Neural progenitor cell (in vitro differentiated cells): ENCODE measurements at regions not wholly inside any gene's neighbourhood (a gene's known extent, or its start where the extent isn't known, plus 50 kb on each side); places are given as distances from the start of the nearest gene placed in this dataset.

Source experiments
- DNase-seq: peaks from one replicate; pipeline ENCODE4 v3.0.0-alpha.2; 2016; ENCODE audit warnings: low spot score
- H2AFZ ChIP-seq: fragments of 200-600 bp; sonication (generic); replicated peaks from 2 replicates; pipeline ENCODE4 v1.6.1; 2016; ENCODE audit warnings: antibody characterized with exemption
- H3F3A ChIP-seq: fragments of 200-600 bp; sonication (generic); 2 replicates; pipeline ENCODE4 v1.6.1; 2016; ENCODE audit warnings: antibody characterized with exemption, low read depth
- H3K27ac ChIP-seq: fragments of 200-600 bp; sonication (generic); 2 replicates; pipeline ENCODE4 v1.5.1; 2016; ENCODE audit warnings: mild to moderate bottlenecking
- H3K27me3 ChIP-seq: fragments of 200-600 bp; sonication (generic); 2 replicates; pipeline ENCODE4 v1.6.1; 2016; ENCODE audit warnings: mild to moderate bottlenecking, moderate library complexity
- H3K36me3 ChIP-seq: fragments of 200-600 bp; sonication (generic); 2 replicates; pipeline ENCODE4 v1.5.1; 2016
- H3K4me1 ChIP-seq: fragments of 200-600 bp; sonication (generic); 2 replicates; pipeline ENCODE4 v1.6.1; 2016; ENCODE audit warnings: mixed run types
- H3K4me2 ChIP-seq: fragments of 200-600 bp; sonication (generic); 2 replicates; pipeline ENCODE4 v1.6.1; 2016
- H3K4me3 ChIP-seq: fragments of 200-600 bp; sonication (generic); 2 replicates; pipeline ENCODE4 v1.5.1; 2016
- H3K79me2 ChIP-seq: fragments of 200-600 bp; sonication (generic); 2 replicates; pipeline ENCODE4 v1.6.1; 2016; ENCODE audit warnings: low read depth
- H3K9ac ChIP-seq: fragments of 200-600 bp; sonication (generic); 2 replicates; pipeline ENCODE4 v1.6.1; 2016
- H3K9me3 ChIP-seq: fragments of 200-600 bp; sonication (generic); 2 replicates; pipeline ENCODE4 v1.5.1; 2016; ENCODE audit warnings: low read depth
- H4K20me1 ChIP-seq: fragments of 200-600 bp; sonication (generic); 2 replicates; pipeline ENCODE4 v1.6.1; 2016; ENCODE audit warnings: low read depth
- H3K27ac Mint-ChIP-seq: 3 replicates; pipeline ENCODE4 v1.8.0; 2021; ENCODE audit warnings: mixed read lengths
- H3K27me3 Mint-ChIP-seq: 2 replicates; pipeline ENCODE4 v1.8.0; 2022; ENCODE audit warnings: low read depth, mild to moderate bottlenecking, inconsistent platforms, moderate library complexity, mixed read lengths; ENCODE audit not compliant: insufficient read depth
- H3K36me3 Mint-ChIP-seq: 3 replicates; pipeline ENCODE4 v1.8.0; 2021; ENCODE audit warnings: mixed read lengths
- H3K4me1 Mint-ChIP-seq: 3 replicates; pipeline ENCODE4 v1.8.0; 2021; ENCODE audit warnings: mixed read lengths
- H3K4me3 Mint-ChIP-seq: 3 replicates; pipeline ENCODE4 v1.8.0; 2021; ENCODE audit warnings: mild to moderate bottlenecking, moderate library complexity, mixed read lengths
- H3K9me3 Mint-ChIP-seq: 3 replicates; pipeline ENCODE4 v1.8.0; 2020; ENCODE audit warnings: mixed read lengths
- CTCF ChIP-seq: fragments of 200-600 bp; sonication (generic); IDR thresholded peaks from 2 replicates; pipeline ENCODE4 v1.5.1; 2017; ENCODE audit warnings: antibody characterized with exemption, mild to moderate bottlenecking
- EZH2 ChIP-seq: fragments of 200-600 bp; sonication (generic); IDR thresholded peaks from 2 replicates; pipeline ENCODE4 v1.6.1; 2017; ENCODE audit warnings: antibody characterized with exemption, mild to moderate bottlenecking, moderate library complexity
- EZH2phosphoT487 ChIP-seq: fragments of 200-600 bp; sonication (generic); IDR thresholded peaks from 2 replicates; pipeline ENCODE4 v1.6.1; 2017; ENCODE audit warnings: antibody characterized with exemption

GRCh38 chr14:22412926-22413411, 176.1 kb downstream of the DAD1 start:
- Mint-ChIP-seq H3K27ac (peak overlapping the region; percentile 82), H3K36me3 (no peaks in the 10 kb centered on the region), H3K4me3 (peak overlapping the region; percentile 54), H3K4me1 (peaks cover 64% of the 10 kb centered on the region), H3K27me3 (peaks cover 24% of the 10 kb centered on the region), H3K9me3 (peaks cover 3% of the 10 kb centered on the region)
- H3K4me2 ChIP-seq = peak overlapping the region; percentile 63
- H3K9ac ChIP-seq = no peak overlapping the region
- H3K4me3 ChIP-seq = no peak overlapping the region
- DNase-seq = peak; percentile 70
- H3K27ac ChIP-seq = peak overlapping the region; percentile 32
- no peaks in the 10 kb centered on the region for H3K36me3 ChIP-seq
- no peaks in the 10 kb centered on the region for H3K79me2 ChIP-seq
- no peaks in the 10 kb centered on the region for H3K9me3 ChIP-seq
- H4K20me1 ChIP-seq = no peaks in the 10 kb centered on the region
- H3F3A ChIP-seq = peaks cover 10% of the 10 kb centered on the region
- H2AFZ ChIP-seq = no peak overlapping the region
- H3K27me3 ChIP-seq = no peaks in the 10 kb centered on the region
- H3K4me1 ChIP-seq = peaks cover 66% of the 10 kb centered on the region
- TF ChIP-seq EZH2phosphoT487 (no peak), CTCF (peak; percentile 18)

- Histone ChIP-seq H3K36me3 (no peaks in the 10 kb centered on the region), H3F3A (peaks cover 10% of the 10 kb centered on the region), H3K4me1 (peaks cover 60% of the 10 kb centered on the region), H3K27me3 (no peaks in the 10 kb centered on the region), H2AFZ (no peak overlapping the region), H3K79me2 (no peaks in the 10 kb centered on the region), H3K4me3 (no peak overlapping the region), H3K9me3 (no peaks in the 10 kb centered on the region), H3K9ac (no peak overlapping the region), H4K20me1 (no peaks in the 10 kb centered on the region), H3K4me2 (no peak overlapping the region), H3K27ac (no peak overlapping the region)
- Mint-ChIP-seq H3K4me1 (peaks cover 60% of the 10 kb centered on the region), H3K36me3 (peaks cover 5% of the 10 kb centered on the region), H3K27me3 (peaks cover 26% of the 10 kb centered on the region), H3K27ac (no peak overlapping the region), H3K9me3 (peaks cover 13% of the 10 kb centered on the region), H3K4me3 (no peak overlapping the region)
- no peak for TF ChIP-seq EZH2
- TF ChIP-seq CTCF = no peak
- no peak for TF ChIP-seq EZH2phosphoT487
- DNase-seq = no peak
Observed at GRCh38 chr14:22411398-22412055, 177.5 kb downstream of the DAD1 start.

- DNase-seq = no peak
- Mint-ChIP-seq H3K9me3 (peaks cover 16% of the 10 kb centered on the region), H3K4me1 (peaks cover 53% of the 10 kb centered on the region), H3K36me3 (peaks cover 5% of the 10 kb centered on the region), H3K27ac (no peak overlapping the region), H3K27me3 (peaks cover 19% of the 10 kb centered on the region), H3K4me3 (no peak overlapping the region)
- Histone ChIP-seq H3K36me3 (no peaks in the 10 kb centered on the region), H3K27me3 (no peaks in the 10 kb centered on the region), H3K4me1 (peaks cover 51% of the 10 kb centered on the region), H3K9me3 (no peaks in the 10 kb centered on the region), H3K4me2 (no peak overlapping the region), H3K79me2 (no peaks in the 10 kb centered on the region), H2AFZ (peak overlapping the region; percentile 29), H3K9ac (no peak overlapping the region), H3F3A (peaks cover 10% of the 10 kb centered on the region), H3K27ac (no peak overlapping the region), H4K20me1 (no peaks in the 10 kb centered on the region), H3K4me3 (no peak overlapping the region)
- TF ChIP-seq CTCF (no peak), EZH2 (no peak), EZH2phosphoT487 (no peak)
Observed at GRCh38 chr14:22410497-22410896, 178.5 kb downstream of the DAD1 start.
